Mesenchymal stem cell (in vitro differentiated cells and primary cell): ENCODE measurements at regions not wholly inside any gene's neighbourhood (a gene's known extent, or its start where the extent isn't known, plus 50 kb on each side); places are given as distances from the start of the nearest gene placed in this dataset.

ENCODE experiments used
- DNase-seq: peaks from one replicate; pipeline ENCODE4 v3.0.0-alpha.2; 2013
- H2AFZ ChIP-seq: one replicate; pipeline ENCODE4 v1.6.1; 2013; ENCODE audit warnings: low read depth, mild to moderate bottlenecking, control low read depth, inconsistent platforms, low read length, moderate library complexity
- H2AK5ac ChIP-seq: 2 replicates; pipeline ENCODE4 v1.6.1; 2013; ENCODE audit warnings: low read length, moderate library complexity, mild to moderate bottlenecking, inconsistent platforms; ENCODE audit not compliant: severe bottlenecking
- H2BK120ac ChIP-seq: one replicate; pipeline ENCODE4 v1.6.1; 2013; ENCODE audit warnings: low read depth, mild to moderate bottlenecking, inconsistent platforms, low read length, moderate library complexity
- H2BK12ac ChIP-seq, 2 experiments: one replicate each; pipeline ENCODE4 v1.6.1; 2013; ENCODE audit warnings: inconsistent platforms in 2 of 2, low read length in 2 of 2, mild to moderate bottlenecking in 2 of 2, moderate library complexity in 2 of 2, control low read depth in 1 of 2
- H2BK15ac ChIP-seq: one replicate; pipeline ENCODE4 v1.6.1; 2013; ENCODE audit warnings: mild to moderate bottlenecking, low read depth, inconsistent platforms; ENCODE audit not compliant: poor library complexity, severe bottlenecking
- H2BK5ac ChIP-seq: 2 replicates; pipeline ENCODE4 v1.6.1; 2013; ENCODE audit warnings: low read depth, mild to moderate bottlenecking, low read length, control low read depth, inconsistent platforms; ENCODE audit not compliant: poor library complexity, severe bottlenecking
- H3K14ac ChIP-seq, 2 experiments: one replicate each; pipeline ENCODE4 v1.6.1; 2013; ENCODE audit warnings: inconsistent platforms in 2 of 2, low read length in 2 of 2, control low read depth in 1 of 2, mild to moderate bottlenecking in 1 of 2, moderate library complexity in 1 of 2
- H3K18ac ChIP-seq, 2 experiments: one replicate each; pipeline ENCODE4 v1.6.1; 2013; ENCODE audit warnings: inconsistent platforms in 2 of 2, low read length in 2 of 2, control low read depth in 1 of 2, low read depth in 1 of 2, mild to moderate bottlenecking in 1 of 2
- H3K23ac ChIP-seq, 2 experiments: one replicate each; pipeline ENCODE4 v1.6.1; 2013; ENCODE audit warnings: inconsistent platforms in 2 of 2, low read length in 2 of 2, mild to moderate bottlenecking in 2 of 2, moderate library complexity in 2 of 2, control low read depth in 1 of 2
- H3K27ac ChIP-seq: 2 replicates; pipeline ENCODE4 v1.5.1; 2013; ENCODE audit warnings: mild to moderate bottlenecking, moderate library complexity, low read length, control low read depth, inconsistent platforms; ENCODE audit not compliant: poor library complexity, severe bottlenecking
- H3K27me3 ChIP-seq, 2 experiments: 2 replicates each; pipeline versions ENCODE4 v1.6.1 to v1.7.0; 2013; ENCODE audit warnings: low read length in 2 of 2, mild to moderate bottlenecking in 2 of 2, moderate library complexity in 2 of 2, control low read depth in 1 of 2, inconsistent platforms in 1 of 2; ENCODE audit not compliant: control insufficient read depth in 1 of 2, insufficient read depth in 1 of 2
- H3K36me3 ChIP-seq, 2 experiments: 2 replicates each; pipeline versions ENCODE4 v1.6.1 to v1.7.0; 2013; ENCODE audit warnings: low read length in 2 of 2, control low read depth in 1 of 2, inconsistent platforms in 1 of 2, low read depth in 1 of 2, mild to moderate bottlenecking in 1 of 2; ENCODE audit not compliant: insufficient read depth in 2 of 2, control insufficient read depth in 1 of 2
- H3K4ac ChIP-seq, 2 experiments: one replicate each; pipeline ENCODE4 v1.6.1; 2013; ENCODE audit warnings: inconsistent platforms in 2 of 2, low read length in 2 of 2, mild to moderate bottlenecking in 2 of 2, moderate library complexity in 2 of 2, control low read depth in 1 of 2, low read depth in 1 of 2
- H3K4me1 ChIP-seq: 2 replicates; pipeline ENCODE4 v1.6.1; 2013; ENCODE audit warnings: low read depth, low read length, control low read depth; ENCODE audit not compliant: control insufficient read depth, insufficient read depth
- H3K4me2 ChIP-seq: 2 replicates; pipeline ENCODE4 v1.6.1; 2013; ENCODE audit warnings: low read length, mild to moderate bottlenecking, inconsistent platforms; ENCODE audit not compliant: poor library complexity, severe bottlenecking
- H3K4me3 ChIP-seq, 2 experiments: 2 replicates each; pipeline versions ENCODE4 v1.5.1 to v1.7.0; 2013; ENCODE audit warnings: low read length in 2 of 2, mild to moderate bottlenecking in 2 of 2, control low read depth in 1 of 2, low read depth in 1 of 2; ENCODE audit not compliant: insufficient read depth in 1 of 2
- H3K79me1 ChIP-seq: replicated peaks from 2 replicates; pipeline ENCODE4 v1.6.1; 2013; ENCODE audit warnings: mild to moderate bottlenecking, control low read depth, low read length, inconsistent platforms; ENCODE audit not compliant: poor library complexity, severe bottlenecking
- H3K9ac ChIP-seq: 2 replicates; pipeline ENCODE4 v1.7.0; 2013; ENCODE audit warnings: mild to moderate bottlenecking, low read length, moderate library complexity
- H3K9me3 ChIP-seq: 2 replicates; pipeline ENCODE4 v1.7.0; 2013; ENCODE audit warnings: mild to moderate bottlenecking, low read length; ENCODE audit not compliant: control insufficient read depth
- H4K8ac ChIP-seq: one replicate; pipeline ENCODE4 v1.6.1; 2013; ENCODE audit warnings: inconsistent platforms, mild to moderate bottlenecking, low read length, moderate library complexity
- H4K91ac ChIP-seq: one replicate; pipeline ENCODE4 v1.6.1; 2013; ENCODE audit warnings: mild to moderate bottlenecking, low read length, inconsistent platforms
- WGBS: methylation state at CpG from one replicate; pipeline ENCODE4 v1.1.7; 2013; ENCODE audit warnings: mixed read lengths; 5-methylcytosine and 5-hydroxymethylcytosine counted together

DNA sequence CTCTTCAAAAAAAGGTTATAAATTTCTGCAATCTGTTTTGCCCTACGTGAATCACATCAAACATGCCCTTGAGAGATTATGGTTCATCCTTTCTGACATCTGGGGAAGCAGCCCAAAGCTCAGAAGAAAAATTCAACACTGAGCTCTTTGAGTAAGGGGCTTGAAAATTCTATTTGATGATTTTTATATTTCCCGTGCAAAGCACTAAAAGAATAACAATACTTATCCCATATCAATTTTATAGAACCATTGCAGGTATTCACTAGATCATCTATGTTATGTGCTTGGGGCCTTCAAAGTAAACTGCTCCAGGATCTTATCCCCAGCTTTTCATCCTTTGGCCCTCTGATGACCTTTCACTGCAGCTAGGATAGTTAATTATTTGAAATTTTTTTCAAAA is 966.9 kb upstream of the CNTN5 start:
- Histone ChIP-seq H3K36me3 (no peaks in the 10 kb centered on the region), H2BK120ac (no peak overlapping the region), H2AK5ac (no peak overlapping the region), H3K4me2 (no peak overlapping the region), H3K23ac (no peak overlapping the region), H3K18ac (no peak overlapping the region), H3K9me3 (no peaks in the 10 kb centered on the region), H2BK5ac (no peak overlapping the region), H2AFZ (no peak overlapping the region), H3K4me1 (no peaks in the 10 kb centered on the region), H2BK12ac (no peak overlapping the region), H3K4ac (no peak overlapping the region), H2BK15ac (no peak overlapping the region), H3K27me3 (no peaks in the 10 kb centered on the region), H3K79me1 (no peaks in the 10 kb centered on the region), H3K4me3 (no peak overlapping the region), H4K91ac (no peak overlapping the region), H3K27ac (no peak overlapping the region), H3K9ac (no peak overlapping the region), H4K8ac (no peak overlapping the region), H3K14ac (no peak overlapping the region)
- WGBS, result 67% methylated on average over 1 of the region's 2 CpGs
- no peak for DNase-seq

DNA sequence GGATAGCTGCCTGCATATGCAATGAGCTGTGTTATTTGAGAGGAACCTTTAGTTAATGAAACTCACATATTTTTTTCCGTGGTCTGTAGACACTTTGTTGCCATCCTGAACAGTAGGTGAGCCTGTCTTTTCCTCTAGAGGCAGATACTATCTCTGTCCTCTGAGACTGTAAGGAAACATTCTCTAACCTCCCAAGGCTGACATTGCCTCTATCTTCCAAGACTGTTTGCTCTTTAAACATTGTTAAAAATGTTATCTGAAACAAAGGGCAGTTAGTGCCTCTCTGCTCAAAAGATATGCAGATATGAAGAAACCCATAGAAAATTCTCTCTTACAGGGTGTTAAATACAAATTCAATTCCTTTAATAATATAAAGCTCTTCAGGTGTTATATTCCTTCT is 963.8 kb upstream of the CNTN5 start:
- Histone ChIP-seq H3K9me3 (no peaks in the 10 kb centered on the region), H3K14ac (no peak overlapping the region), H3K23ac (no peak overlapping the region), H3K36me3 (no peaks in the 10 kb centered on the region), H3K27me3 (no peaks in the 10 kb centered on the region), H2AFZ (no peak overlapping the region), H4K91ac (no peak overlapping the region), H3K79me1 (no peaks in the 10 kb centered on the region), H2BK12ac (no peak overlapping the region), H3K4me2 (no peak overlapping the region), H2BK120ac (no peak overlapping the region), H3K4me3 (no peak overlapping the region), H3K9ac (no peak overlapping the region), H2AK5ac (no peak overlapping the region), H2BK15ac (no peak overlapping the region), H2BK5ac (no peak overlapping the region), H4K8ac (no peak overlapping the region), H3K18ac (no peak overlapping the region), H3K27ac (no peak overlapping the region), H3K4me1 (no peaks in the 10 kb centered on the region), H3K4ac (no peak overlapping the region)
- 100% methylated on average over 1 of the region's 1 CpG for whole genome bisulfite sequencing
- no peak for DNase-seq

DNA sequence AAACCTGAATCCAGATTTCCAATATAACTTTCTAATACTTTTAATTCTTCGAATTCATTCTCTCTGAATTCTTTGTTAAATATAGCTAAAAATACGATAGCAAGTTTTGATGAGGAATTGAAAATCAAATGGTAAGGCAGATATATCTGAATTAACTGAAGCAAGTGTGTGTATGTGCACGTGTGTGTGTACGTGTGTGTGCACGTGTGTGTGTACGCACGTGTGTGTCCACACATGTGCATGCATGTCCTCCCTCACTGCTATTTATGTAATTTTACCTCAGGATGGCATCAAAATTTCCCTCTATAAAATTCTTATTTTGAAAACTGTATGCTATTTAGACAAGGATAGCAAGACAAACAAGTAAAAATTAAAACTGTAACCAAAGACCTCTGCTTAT is 961.3 kb upstream of the CNTN5 start:
- WGBS, result 67% methylated on average over 5 of the region's 7 CpGs
- H2AFZ ChIP-seq, result no peak overlapping the region
- no peak overlapping the region for H4K91ac ChIP-seq
- H3K9ac ChIP-seq, result no peak overlapping the region
- no peak overlapping the region for H2BK15ac ChIP-seq
- H3K36me3 ChIP-seq, result no peaks in the 10 kb centered on the region
- no peak overlapping the region for H3K4ac ChIP-seq
- H2BK120ac ChIP-seq, result no peak overlapping the region
- H3K27ac ChIP-seq, result no peak overlapping the region
- no peak overlapping the region for H4K8ac ChIP-seq
- no peak overlapping the region for H2BK5ac ChIP-seq
- no peak overlapping the region for H3K4me2 ChIP-seq
- H3K14ac ChIP-seq, result no peak overlapping the region
- no peaks in the 10 kb centered on the region for H3K79me1 ChIP-seq
- no peak overlapping the region for H3K23ac ChIP-seq
- H3K18ac ChIP-seq, result no peak overlapping the region
- no peaks in the 10 kb centered on the region for H3K9me3 ChIP-seq
- no peaks in the 10 kb centered on the region for H3K27me3 ChIP-seq
- H2AK5ac ChIP-seq, result no peak overlapping the region
- H3K4me3 ChIP-seq, result no peak overlapping the region
- no peaks in the 10 kb centered on the region for H3K4me1 ChIP-seq
- no peak for DNase-seq
- H2BK12ac ChIP-seq, result no peak overlapping the region

DNA sequence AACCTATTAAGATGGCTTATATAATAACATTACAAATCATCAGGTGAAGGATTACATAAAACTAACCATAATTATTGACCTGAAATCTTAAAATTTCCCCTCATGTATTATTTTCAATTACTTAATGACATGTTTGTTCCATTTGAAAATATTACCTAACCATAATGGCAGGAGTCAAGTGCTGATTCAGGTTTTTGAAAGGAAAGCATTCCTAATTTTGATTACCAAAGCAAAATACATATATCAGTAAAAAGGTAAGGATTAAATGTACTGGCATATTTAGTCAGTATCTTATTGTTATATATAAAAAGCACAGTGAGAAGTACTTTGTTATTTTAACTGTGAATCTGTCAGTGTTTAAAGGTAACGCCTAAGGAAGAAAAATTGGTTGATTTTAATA is 960.0 kb upstream of the CNTN5 start:
- no CpG with 5 or more reads among the region's 1 CpG for WGBS
- no peak overlapping the region for H4K8ac ChIP-seq

More for the DNA sequence above, 960.0 kb upstream of the CNTN5 start:
- Histone ChIP-seq H3K36me3 (no peaks in the 10 kb centered on the region), H2BK15ac (no peak overlapping the region), H3K18ac (no peak overlapping the region), H2BK12ac (no peak overlapping the region), H3K27ac (no peak overlapping the region), H3K23ac (no peak overlapping the region), H2BK120ac (no peak overlapping the region), H3K4me1 (no peaks in the 10 kb centered on the region), H3K4me2 (no peak overlapping the region), H2AK5ac (no peak overlapping the region), H2BK5ac (no peak overlapping the region), H3K4me3 (no peak overlapping the region), H3K9me3 (no peaks in the 10 kb centered on the region), H3K14ac (no peak overlapping the region), H3K9ac (no peak overlapping the region), H3K4ac (no peak overlapping the region), H3K79me1 (no peaks in the 10 kb centered on the region), H4K91ac (no peak overlapping the region), H2AFZ (no peak overlapping the region), H3K27me3 (no peaks in the 10 kb centered on the region)
- DNase-seq, result no peak
